ENCODE measurements at regions not wholly inside any gene's neighbourhood (a gene's known extent, or its start where the extent isn't known, plus 50 kb on each side); places are given as distances from the start of the nearest gene placed in this dataset.
A peak's percentile ranks its signal among the peaks of the same experiment; 100 is the strongest.

DNA sequence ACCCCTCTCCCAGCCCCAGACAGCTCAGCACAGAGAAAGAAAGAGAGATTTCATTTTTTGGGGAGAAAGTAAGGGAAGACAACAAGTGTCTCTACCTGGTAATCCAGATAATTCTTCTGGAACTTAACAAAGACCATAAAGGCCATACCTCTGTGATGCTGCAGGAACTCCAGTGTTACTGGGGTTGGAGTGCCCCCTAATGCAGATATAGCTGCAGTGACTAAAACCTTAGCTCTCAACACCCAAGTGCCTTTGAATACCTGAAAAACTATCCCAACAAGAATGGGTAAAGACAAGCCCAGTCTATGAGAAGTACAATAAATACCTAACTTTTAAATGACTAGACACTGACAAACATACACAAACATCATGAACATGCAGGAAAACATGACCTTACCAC is 365.3 kb upstream of the PTCHD4 start:
- no peak for DNase-seq

DNA sequence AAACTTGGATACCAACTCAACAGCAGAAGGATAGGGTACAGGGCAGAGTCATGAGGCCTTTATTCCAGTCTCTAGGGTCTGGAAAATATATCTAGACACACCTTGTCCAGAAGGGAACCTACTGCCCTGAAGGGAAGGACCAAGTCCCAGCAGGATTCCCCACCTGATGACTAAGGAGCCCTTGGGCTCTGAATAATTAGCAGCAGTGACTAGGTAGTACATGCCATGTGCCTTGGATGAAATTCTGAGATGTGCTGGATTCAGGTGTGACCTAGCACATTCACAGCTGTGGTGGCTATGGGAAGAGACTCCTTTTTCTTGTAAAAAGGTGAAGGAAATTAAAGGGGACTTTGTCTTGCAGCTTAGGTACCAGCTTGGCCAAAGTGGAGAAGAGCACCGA is 364.3 kb upstream of the PTCHD4 start:
- no peak for DNase-seq

DNA sequence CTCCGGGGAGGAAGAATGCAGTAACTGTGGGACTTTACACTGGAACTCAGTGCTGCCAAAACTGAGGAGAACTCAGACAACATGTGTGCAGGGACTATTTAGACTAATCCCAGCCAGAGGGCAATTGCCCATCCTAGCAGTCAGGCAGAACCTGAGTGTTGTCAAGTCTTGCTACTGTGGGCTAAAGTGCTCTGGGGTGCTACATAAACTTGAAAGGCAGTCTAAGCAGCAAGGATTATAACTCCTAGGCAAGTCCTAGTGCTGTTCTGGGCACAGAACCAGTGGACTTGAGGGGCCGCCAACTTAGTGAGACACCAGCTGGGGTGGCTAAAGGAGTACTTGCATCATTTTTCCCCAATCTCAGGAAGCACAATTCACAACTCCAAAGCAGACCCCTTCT is 363.8 kb upstream of the PTCHD4 start:
- DNase-seq, result no peak

DNA sequence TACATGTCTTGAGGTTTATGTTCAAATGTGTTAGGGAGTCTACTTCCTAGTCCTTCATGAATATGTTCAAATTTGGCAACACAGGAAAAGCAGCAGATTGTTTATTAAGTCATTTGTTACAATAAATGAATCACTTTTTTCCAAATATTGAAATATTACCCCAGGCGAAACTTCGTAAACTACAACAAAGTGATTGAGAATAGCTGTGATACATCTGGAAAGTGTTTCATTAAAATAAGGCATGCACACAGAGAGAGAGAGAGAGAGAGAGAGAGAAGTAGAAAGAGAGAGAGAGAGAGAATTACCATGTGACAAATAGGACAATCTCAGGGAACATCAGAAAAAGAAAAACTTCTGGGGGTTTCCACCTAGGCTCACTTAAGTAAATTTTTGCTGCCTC is 363.1 kb upstream of the PTCHD4 start:
- DNase-seq, result no peak

DNA sequence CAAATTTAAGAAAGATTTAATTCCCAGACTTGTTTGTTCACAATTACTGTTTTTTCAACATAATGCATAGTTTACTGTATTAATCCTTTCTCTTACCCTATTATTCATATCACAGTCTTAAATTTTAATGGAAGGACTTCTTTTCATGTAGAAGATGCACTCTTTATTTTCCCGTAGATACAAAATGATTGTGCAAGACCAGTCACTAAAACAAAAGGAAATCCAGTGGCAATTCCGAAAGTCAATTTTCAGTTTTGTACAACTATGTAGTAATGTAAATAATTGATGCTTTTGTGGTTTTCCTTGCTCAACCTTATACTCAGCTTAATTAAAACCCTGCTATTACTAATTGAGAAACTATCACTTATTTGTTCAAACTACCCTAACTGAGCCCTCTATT is 361.5 kb upstream of the PTCHD4 start:
- no peak for DNase-seq

DNA sequence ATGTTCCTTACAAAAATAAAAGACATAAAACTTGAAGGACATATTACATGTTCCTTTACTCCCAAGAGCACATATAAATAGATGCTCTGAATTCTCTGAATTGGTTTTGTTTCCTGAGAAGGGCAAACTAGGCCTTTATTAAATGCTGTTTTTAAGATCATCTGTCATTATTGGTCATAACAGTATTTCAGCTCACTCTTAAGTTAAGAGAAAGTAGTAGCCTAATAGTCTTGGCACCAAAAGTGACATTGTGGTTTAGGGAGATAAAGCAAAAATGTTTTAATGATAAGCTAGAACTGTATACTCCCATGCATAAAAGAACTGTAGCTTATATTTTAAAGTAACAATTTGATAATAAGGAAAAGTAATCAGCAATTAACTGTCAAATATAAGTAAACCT is 361.1 kb upstream of the PTCHD4 start:
- DNase-seq, result no peak

DNA sequence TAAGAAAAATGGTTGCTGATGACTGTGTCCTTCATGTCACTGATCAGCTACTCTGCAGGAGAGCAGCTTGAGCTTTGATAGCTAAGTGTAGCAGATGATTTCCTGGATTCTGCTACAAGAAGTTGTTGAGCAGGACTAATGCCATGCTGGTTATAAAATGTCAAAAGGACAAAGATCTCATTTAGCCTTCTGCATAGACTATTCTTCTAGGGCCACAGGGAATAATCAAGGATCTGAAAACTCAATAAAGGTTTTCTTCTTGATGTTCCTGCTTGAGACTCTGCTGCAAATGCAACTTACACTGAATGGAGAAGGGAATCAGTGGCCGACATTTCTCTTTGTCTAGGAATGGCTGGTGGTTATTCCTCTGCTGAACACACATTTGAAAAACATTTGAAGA is 360.3 kb upstream of the PTCHD4 start:
- no peak for DNase-seq

DNA sequence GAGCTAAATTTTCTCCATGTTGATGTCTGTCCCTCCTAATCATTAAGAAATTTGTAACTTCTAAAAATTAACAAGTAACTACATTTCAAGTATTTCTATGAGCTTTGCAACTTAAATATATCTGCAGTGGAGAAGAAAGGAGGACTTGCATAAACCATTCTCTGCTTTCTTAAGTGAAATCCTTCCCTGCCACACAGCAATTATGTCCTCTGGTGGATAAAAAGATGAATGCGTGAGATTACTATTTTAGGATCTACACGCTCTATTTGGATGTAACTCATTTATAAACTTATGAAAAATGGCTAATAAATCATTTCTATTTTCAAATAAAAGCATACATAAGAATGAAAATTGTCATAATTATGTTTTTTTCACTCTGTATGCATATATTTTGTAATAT is 338.0 kb upstream of the PTCHD4 start:
- no peak for DNase-seq

DNA sequence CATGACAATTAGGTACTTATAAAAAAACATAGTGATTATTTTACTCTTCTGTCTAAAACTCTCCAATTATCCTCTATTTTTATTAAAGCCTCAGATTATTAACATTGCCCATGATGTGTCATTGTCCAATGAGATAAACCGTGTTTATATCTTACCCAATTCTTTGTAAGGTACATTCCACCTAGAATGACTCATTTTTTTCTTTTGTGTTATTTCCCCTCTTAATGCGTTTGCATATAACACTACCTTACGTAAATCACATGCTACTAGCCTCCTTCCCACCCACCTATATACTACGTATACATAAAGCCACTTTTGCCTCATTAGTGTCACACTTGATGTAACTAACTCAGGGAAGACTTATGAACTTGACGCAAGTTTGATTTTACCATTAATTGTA is 336.3 kb upstream of the PTCHD4 start:
- DNase-seq, result no peak

DNA sequence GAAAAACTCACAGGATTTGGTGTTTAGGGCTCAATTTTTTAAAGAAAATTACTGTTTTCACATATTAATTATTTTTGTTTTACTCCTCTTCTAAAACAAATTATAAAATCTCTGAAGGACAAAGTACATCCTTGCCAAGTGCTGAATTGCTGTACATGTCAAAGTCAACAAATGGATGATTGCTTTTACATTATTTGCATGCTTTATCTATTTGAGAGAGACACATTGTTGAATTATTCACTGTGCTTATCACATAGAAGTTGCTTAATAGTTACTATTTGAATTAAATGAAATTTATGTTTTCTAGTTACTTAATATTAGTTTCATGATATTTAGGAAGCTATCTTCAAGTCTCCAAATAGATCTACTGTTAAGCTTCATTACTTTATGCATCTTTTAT is 318.6 kb upstream of the PTCHD4 start:
- DNase-seq, result no peak

DNA sequence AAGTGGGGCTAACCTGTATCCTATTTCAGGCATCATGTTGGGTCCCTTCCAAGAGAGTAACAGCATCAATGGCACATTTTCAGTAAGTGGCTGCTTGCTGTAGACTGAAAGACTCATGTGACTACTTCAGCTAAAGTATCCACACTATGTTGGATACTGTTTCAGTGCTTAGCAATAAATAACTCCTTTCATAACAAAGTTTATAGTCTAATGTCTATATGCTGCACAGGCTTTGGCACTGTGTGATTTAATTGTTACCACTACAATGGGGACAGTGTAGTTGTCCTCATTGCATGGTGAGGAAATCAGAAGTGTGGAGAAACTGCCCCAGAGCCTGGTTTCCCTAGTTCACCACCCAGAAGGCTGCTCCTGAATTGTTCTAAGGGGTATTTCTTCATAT is 318.0 kb upstream of the PTCHD4 start:
- peak; percentile 51 for DNase-seq

DNA sequence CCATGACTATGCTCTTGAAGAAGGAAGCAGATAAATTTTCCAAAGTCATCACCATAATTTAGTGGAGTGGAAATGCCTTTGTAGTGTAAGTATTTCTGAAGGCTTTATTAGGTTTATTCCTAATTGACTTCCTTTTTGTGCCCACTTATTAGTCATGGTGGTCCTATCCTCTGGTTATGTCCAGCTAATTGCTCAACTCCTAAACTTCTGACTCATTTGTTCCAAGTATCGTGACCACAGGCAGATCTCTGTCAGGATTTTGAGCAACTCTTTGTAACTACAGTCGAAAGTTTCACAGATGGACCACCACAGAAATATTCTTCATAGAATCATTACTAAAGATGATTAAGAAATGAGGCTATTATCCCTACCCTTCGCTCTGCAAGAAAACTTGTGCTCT is 315.6 kb upstream of the PTCHD4 start:
- no peak for DNase-seq

DNA sequence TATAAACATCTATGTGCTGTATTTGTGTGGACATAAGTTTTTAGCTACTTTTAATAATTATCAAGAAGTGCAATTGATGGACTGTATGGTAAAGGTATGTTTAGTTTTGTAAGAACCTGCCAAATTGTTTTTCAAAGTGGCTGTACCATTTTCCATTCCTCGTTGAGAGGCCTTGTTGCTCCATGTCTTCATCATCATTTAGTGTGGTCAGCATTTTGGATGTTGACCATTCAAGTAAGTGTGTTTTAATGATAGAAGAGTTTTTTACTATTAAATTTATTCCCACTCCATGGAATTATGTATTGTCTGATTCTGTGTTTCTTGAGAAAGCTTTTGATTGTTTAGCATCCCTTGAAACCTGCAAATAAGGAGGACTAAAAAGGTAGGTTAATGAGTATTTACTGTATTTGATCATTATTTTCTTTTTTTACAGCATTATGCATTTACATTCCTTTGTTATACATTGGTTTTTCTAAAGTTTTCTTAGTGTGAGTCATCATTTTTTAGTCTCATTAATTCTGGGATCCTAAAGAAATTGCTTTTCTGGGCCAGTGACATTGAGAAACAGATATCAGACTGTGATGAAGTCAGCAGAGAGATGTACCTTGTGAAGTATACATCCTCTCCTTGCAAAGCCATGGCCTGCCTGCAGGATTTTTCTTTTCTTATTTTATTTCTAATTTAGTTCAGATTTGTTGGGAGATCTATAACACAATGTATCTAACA is 312.8 kb upstream of the PTCHD4 start:
- no peak for DNase-seq

DNA sequence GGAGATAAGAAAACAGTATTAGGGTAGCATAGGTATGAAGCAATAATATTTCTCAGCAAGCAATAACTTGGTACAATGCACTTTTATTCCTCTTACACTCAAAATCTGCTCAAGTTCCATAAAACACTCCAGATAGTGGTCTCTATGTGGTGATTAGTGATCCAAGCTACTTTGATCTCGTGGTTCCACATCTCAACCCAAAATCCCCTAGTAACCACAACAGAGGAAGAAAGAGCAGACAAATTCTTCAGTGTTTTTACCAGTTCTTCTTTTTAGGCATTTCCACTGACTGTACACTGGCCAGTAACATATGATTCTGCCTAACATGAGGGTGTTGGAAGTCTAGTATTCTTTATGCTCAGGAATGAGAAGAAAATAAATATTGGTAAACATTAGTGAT is 309.0 kb upstream of the PTCHD4 start:
- no peak for DNase-seq

DNA sequence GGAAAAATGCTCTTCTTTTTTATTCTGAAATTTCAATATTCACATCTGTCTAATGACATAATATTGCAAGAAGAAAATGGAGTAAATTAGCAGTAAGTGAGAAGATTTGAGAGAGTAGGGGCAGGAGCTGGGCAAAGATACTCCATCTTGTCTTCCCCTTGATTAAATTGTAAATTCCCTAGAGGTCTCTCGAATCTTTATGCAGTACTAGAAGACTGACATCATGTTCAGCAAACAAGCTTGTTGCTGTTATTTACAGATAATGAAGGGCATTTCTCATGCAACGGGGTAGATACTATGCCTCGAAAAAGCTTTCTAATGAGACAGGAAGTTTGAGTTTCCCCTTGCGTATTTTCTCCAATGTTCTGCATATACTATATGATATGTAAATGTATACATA is 306.9 kb upstream of the PTCHD4 start:
- peak; percentile 33 for DNase-seq

DNA sequence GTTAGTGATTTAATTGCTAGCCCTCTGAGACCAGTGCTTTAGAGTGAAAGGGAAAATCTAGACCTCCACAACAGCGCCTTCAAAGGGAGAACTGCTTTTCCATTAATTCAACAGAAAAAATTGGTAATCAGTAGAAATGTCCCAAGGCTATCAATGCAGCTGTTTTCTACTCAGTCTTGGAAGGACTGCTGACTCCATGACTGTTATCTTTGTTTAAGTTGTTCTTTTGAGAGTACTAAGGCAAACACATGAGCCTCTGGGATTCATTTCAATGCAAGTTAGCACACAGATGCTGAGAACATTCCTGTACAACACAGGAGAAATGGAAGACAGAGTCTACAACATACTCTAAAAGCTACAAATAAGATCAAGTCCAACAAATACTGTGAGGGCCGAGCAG is 301.7 kb upstream of the PTCHD4 start:
- no peak for DNase-seq

DNA sequence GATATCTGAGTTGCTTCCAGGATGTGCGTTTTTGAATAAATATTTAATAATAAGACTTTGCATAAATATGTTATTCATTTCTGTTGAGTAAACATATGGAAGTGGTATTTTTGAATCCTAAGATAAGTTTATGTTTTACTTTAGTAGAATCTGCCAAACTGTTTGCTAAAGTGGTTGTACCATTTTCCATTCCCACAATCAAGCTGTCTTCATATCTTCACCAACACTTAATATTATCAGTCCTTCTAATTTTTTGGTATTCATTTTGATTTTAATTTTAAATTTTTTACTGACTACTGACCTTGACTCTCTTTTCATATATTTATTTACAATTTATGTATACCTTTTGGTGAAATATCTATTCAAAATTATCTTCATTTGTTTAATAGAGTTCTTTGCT is 293.9 kb upstream of the PTCHD4 start:
- no peak for DNase-seq

DNA sequence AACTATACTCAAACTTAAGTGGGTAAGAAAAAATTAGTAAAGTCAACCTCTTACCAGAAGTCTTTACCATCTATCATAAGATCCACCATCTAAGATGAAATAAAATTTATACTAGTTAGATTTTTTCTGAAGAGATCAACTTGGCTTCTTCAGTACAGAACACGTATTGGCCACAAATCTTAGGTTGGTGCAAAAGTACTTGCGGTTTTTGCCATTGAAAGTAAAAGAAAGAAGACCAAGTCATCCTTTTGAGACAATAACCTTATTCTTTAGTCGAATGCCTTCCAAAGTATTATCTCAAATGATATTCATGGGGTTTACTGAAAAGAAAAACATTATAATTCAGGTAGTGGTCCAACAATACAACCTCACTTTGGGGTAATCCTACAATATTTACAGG is 292.6 kb upstream of the PTCHD4 start:
- no peak for DNase-seq

DNA sequence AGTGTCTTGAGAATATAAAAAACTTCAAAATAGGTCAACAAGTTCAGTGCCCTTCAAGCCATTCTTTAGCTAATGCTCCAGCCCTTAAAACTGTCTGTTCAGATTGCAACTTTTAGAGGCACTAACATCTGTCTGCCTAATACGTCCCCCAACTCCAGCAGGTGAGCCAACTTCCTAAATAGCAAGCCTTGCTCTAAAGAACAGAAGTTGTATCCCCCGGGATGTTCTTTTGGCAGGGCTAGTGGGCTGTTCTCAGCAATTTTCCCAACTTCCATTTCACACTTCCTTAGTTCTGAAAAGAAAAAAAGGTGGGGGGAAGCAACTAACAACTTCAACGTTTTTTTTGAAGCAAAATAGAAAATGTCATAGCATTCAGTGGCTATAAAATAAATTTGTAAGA is 290.0 kb upstream of the PTCHD4 start:
- DNase-seq, result no peak

DNA sequence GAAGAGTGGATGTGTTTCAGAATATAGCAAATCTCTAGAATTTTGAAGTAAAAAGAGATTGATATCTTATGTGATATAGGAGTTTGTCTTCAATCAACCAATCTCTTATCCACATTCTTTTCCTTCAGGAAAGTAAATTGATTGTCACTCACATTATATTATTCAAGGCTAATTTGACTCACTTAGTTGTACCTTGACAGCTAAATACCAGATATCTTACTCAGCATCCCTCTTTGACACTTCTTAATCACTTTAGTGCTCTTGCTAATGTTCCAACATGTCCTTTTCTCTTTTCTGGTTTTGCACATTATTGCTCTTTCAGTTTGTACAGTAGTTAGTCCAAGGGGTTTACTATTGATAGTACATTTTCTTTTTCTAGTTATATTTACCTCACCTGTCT is 286.9 kb upstream of the PTCHD4 start:
- no peak for DNase-seq

DNA sequence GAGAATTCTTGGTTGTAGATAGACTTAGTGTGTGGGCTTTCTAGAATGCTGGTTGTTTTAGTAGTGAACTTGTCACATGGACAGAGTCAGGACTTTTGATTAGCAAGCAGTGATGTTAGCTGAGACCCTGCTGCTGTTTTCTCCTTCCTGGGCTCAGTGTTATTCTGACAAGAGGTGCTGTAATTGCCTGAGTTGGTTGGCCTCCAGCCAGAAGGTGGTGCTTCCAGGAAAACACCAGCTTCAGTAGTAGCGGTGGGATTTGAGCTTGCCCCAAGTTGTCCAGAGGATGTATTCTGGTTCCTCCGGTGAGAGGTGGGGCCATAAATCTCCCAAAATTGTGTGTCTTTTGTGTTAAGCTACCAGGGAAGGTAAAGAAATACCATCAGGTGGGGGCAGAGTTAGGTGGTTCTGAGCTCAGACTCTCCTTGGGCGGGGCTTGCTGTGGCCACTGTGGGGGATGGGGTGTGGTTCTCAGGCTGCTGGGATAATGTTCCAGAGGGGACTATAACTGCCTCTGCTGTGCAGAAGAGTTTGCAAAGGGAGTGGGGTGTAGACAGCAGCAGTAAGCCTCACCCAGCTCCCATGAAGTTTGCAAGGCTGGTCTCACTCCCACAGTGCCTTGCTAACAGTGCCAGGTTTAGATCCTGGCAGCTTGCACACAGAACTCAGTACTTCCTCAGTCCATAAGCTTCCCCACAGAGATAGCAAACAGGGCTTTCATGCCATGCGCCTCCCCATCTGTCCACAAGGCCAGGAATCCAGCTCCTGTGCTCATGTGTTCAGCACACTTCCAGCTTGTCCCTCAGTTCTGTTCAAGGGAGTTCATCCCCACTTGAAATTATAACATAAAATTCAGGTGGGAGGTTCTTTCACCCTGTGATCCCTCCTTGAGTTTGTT is 278.4 kb upstream of the PTCHD4 start:
- peak; percentile 2 for DNase-seq

DNA sequence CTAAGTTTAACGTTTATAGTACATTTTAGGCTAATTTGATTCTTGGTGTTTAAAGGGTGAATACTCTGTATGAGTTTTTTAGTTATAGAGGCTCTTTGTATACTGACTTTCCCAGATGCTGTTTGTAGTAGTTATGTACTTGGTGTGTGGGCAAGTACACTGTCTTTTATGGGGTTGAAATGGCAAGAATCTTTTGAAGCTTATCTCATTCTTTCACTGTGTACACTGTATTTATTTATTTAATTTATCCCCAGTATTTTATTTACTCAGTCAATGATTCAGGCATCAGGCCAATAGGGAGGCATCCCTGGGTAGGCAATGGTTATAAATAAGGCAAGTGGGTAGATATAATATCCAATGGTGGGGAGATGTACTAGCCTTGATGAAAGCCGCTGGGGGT is 277.0 kb upstream of the PTCHD4 start:
- no peak for DNase-seq

DNA sequence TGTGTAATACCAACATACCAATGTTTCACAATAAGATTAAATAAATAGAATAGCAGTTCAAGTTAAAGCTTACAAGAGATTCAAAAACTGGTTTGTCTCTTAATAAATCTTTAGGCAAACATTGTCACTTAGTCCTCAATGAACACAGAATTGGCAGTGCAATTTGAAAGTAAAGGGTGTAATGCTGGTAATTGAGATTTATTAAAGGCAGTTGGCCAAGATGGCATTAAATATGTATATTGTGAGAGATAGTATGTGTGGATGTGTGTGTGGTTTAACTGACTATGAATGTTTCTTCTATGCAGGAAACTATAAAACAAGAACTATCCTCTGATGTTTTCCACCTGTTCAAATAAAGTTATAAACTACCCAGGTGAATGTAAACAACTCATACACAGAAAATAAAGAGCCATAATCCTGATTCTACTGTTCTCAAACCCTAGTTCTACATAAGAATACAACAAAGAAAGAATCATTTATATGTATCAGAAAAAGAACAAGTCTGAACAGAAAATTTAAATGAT is 267.9 kb upstream of the PTCHD4 start:
- DNase-seq, result peak; percentile 5

DNA sequence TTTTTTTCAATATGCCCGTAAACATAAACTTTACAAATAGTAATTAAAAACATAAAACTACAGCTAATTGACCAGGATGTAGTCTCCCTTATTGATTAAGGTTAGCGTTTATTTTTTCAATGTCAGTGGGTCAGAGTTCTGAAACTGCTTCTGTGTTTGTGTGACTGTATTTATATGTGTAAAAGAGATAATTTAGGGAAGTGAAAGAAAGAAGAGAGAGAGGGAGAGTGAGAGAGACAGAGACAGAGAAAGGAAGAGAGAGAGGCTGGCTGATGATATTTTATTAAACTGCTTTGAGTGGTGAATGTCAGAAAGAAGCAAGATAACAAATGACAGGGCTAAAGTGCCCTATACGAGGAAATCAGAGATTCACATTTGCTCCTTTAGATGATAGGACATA is 266.1 kb upstream of the PTCHD4 start:
- no peak for DNase-seq
